Stimulated activated naive CD4-positive, alpha-beta T cell (primary cell): ENCODE measurements at regions not wholly inside any gene's neighbourhood (a gene's known extent, or its start where the extent isn't known, plus 50 kb on each side); places are given as distances from the start of the nearest gene placed in this dataset.

Source experiments
- DNase-seq, 6 experiments: peaks; one replicate each; lab custom pipeline; 2025; lab: John Stamatoyannopoulos, UW

GRCh38 chr14:101706509-101707067 is 54.9 kb upstream of the PPP2R5C start:
- DNase-seq = no peak

- peak; percentile 46 to 90 (median 66) for DNase-seq
Observed at GRCh38 chr14:101707068-101707842, 54.3 kb upstream of the PPP2R5C start.

- no peak for DNase-seq
Observed at GRCh38 chr14:101707863-101708620, 53.5 kb upstream of the PPP2R5C start.

- DNase-seq = no peak
Observed at GRCh38 chr14:101708853-101709532, 52.5 kb upstream of the PPP2R5C start.

GRCh38 chr14:101709533-101709881 is 52.0 kb upstream of the PPP2R5C start:
- no peak for DNase-seq

- DNase-seq = no peak
Observed at GRCh38 chr14:101709962-101710931, 51.3 kb upstream of the PPP2R5C start.

GRCh38 chr14:101711041-101711856 is 50.3 kb upstream of the PPP2R5C start:
- DNase-seq = no peak
